Common myeloid progenitor, CD34-positive (primary cell): ENCODE measurements at regions not wholly inside any gene's neighbourhood (a gene's known extent, or its start where the extent isn't known, plus 50 kb on each side); places are given as distances from the start of the nearest gene placed in this dataset.
"Not testable (repeated sequence)": the region's sequence is repeated elsewhere in the genome, so short reads cannot be mapped to it uniquely, and the experiment has no call there.

ENCODE experiments used
- CTCF ChIA-PET: fragments of 350-600 bp; sonication (Branson Sonifier 250); formaldehyde crosslinking; loops from one replicate; lab custom pipeline; 2021; ENCODE audit warnings: antibody characterized with exemption; lab: Charles Lee
- POLR2A ChIA-PET: fragments of 350-600 bp; sonication (Branson Sonifier 250); formaldehyde crosslinking; loops from one replicate; lab custom pipeline; 2021; ENCODE audit warnings: antibody characterized with exemption; lab: Charles Lee
- DNase-seq, 3 donors: peaks; one replicate each; pipeline versions ENCODE4 v3.0.0 to v3.0.0-alpha.2; 2013
- H3K27ac ChIP-seq, 2 experiments: 1 replicate in 1 of 2; 2 replicates in 1 of 2; pipeline ENCODE4 v1.7.0; 2013; ENCODE audit warnings: inconsistent platforms in 2 of 2, low read length in 2 of 2, mild to moderate bottlenecking in 2 of 2, low read depth in 1 of 2, moderate library complexity in 1 of 2; ENCODE audit not compliant: severe bottlenecking in 2 of 2, insufficient read depth in 1 of 2, poor library complexity in 1 of 2
- H3K27me3 ChIP-seq, 5 experiments: replicated peaks in 2 of 5; 1 replicate in 3 of 5; 2 replicates in 2 of 5; pipeline versions ENCODE4 v1.6.1 to v1.7.0; 2013; ENCODE audit warnings: low read length in 4 of 5, mild to moderate bottlenecking in 2 of 5, moderate library complexity in 2 of 5, inconsistent platforms in 1 of 5; ENCODE audit not compliant: insufficient read depth in 5 of 5, control insufficient read depth in 4 of 5
- H3K36me3 ChIP-seq, 4 experiments: 1 replicate in 2 of 4; 2 replicates in 2 of 4; pipeline versions ENCODE4 v1.6.1 to v1.7.0; 2013; ENCODE audit warnings: low read length in 3 of 4, control low read depth in 1 of 4, mild to moderate bottlenecking in 1 of 4; ENCODE audit not compliant: control insufficient read depth in 4 of 4, insufficient read depth in 4 of 4
- H3K4me1 ChIP-seq, 4 experiments: 1 replicate in 3 of 4; 2 replicates in 1 of 4; pipeline versions ENCODE4 v1.6.1 to v1.7.1; 2013; ENCODE audit warnings: low read length in 3 of 4, mild to moderate bottlenecking in 3 of 4, control low read depth in 1 of 4, inconsistent platforms in 1 of 4, moderate library complexity in 1 of 4; ENCODE audit not compliant: control insufficient read depth in 4 of 4, insufficient read depth in 4 of 4; ENCODE audit errors: control extremely low read depth in 1 of 4
- H3K4me3 ChIP-seq, 7 experiments: 1 replicate in 4 of 7; 2 replicates in 3 of 7; pipeline versions ENCODE4 v1.5.1 to v1.7.0; 2013; ENCODE audit warnings: mild to moderate bottlenecking in 7 of 7, low read length in 6 of 7, moderate library complexity in 6 of 7, inconsistent platforms in 2 of 7, low read depth in 2 of 7, control low read depth in 1 of 7; ENCODE audit not compliant: insufficient read depth in 4 of 7, control insufficient read depth in 1 of 7; ENCODE audit errors: extremely low read depth in 1 of 7
- H3K9me3 ChIP-seq, 5 experiments: 1 replicate in 4 of 5; 2 replicates in 1 of 5; pipeline versions ENCODE4 v1.6.1 to v1.7.1; 2013; ENCODE audit warnings: low read length in 4 of 5, mild to moderate bottlenecking in 2 of 5, inconsistent platforms in 1 of 5, low read depth in 1 of 5, moderate library complexity in 1 of 5; ENCODE audit not compliant: control insufficient read depth in 4 of 5, insufficient read depth in 2 of 5; ENCODE audit errors: control extremely low read depth in 1 of 5
- WGBS: methylation state at CpG from one replicate; pipeline ENCODE4 v1.1.5; 2013; ENCODE audit not compliant: insufficient coverage; 5-methylcytosine and 5-hydroxymethylcytosine counted together

DNA sequence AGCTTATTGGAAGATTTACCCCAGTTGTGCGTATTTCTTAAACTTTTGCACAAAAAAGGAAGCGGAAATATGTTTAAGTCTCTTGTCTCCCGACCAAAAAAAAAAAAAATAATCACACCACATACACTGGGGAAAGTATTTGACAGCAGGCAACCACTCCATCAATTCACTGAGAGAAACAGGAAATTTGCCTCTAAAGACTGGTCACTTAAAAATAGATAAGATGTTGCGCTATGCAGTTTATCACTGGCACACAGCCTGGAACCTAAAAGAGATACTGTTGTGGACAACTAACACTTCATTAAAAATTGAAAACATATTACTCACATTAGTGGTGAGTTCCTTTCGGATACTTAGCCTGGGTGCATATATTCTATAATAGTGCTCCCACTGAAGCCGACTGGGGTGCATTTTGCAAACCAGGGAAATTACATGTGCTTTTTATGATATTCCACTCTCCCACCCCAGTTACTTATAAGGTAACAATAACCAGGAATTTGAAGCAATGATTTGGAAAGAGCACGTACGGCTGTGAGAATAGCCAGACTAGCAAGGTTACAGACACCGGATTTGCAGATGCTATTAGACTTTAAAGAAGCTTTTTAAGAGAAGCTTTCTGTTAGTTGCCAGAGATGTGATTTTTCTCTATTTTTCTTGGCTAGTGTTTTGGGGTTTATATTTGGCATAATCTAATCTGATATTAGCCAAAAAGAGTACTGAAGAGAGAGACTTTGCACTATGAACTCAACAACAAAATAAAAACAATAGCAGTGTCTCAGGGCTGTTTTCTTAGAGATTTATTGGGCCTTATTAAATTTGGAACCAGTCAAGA, 311.5 kb downstream of the NOVA1 start:
- no peaks in the 10 kb centered on the region for H3K36me3 ChIP-seq
- H3K4me3 ChIP-seq = no peak overlapping the region
- H3K4me1 ChIP-seq = peaks cover 0 to 5% (median 2%) of the 10 kb centered on the region in 4 experiments
- H3K27me3 ChIP-seq = peaks cover 0 to 15% (median 0%) of the 10 kb centered on the region in 5 experiments
- no peak overlapping the region for H3K27ac ChIP-seq
- ChIA-PET POLR2A (interaction anchor here (0.6 kb wide), 1 partner anchor 10 kb away, joined by 3 read pairs; no protein-coding TSS in a partner anchor), CTCF (no interaction called here)
- peak; percentile 2 to 65 (median 38) for DNase-seq
- 39% methylated on average over 3 of the region's 9 CpGs for WGBS
- no peaks in the 10 kb centered on the region for H3K9me3 ChIP-seq

DNA sequence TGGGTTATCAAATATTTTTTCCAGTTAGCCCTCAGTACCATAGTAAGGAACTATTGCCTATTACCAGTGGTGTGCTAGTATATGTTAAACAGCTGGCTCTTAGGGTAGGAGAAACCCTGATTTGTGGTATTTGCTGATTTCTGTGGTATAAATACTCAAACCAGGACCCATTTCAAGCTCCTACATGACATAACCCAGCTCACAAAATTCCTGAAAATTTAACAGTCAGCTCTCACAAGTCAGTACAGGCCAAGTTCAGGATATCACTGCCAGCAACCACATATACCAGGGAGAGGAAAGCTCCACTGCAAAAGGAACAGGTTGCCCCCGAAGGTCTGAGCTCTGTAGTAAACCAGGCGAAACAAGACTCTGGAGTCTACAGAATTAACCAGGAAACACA, 315.3 kb downstream of the NOVA1 start:
- WGBS = 89% methylated on average over 2 of the region's 2 CpGs
- peaks cover 0 to 11% (median 0%) of the 10 kb centered on the region in 5 experiments for H3K27me3 ChIP-seq
- H3K36me3 ChIP-seq = no peaks in the 10 kb centered on the region
- CTCF ChIA-PET = interaction anchor here (0.9 kb wide), 1 partner anchor 119 kb away, joined by 3 read pairs; no protein-coding TSS in a partner anchor
- no peaks in the 10 kb centered on the region for H3K9me3 ChIP-seq
- POLR2A ChIA-PET = interaction anchor here (0.6 kb wide), 1 partner anchor 1117 kb away, joined by 3 read pairs; no protein-coding TSS in a partner anchor
- H3K4me1 ChIP-seq = peaks cover 0 to 5% (median 3%) of the 10 kb centered on the region in 4 experiments
- no peak overlapping the region for H3K27ac ChIP-seq
- H3K4me3 ChIP-seq = no peak overlapping the region
- DNase-seq = no peak

DNA sequence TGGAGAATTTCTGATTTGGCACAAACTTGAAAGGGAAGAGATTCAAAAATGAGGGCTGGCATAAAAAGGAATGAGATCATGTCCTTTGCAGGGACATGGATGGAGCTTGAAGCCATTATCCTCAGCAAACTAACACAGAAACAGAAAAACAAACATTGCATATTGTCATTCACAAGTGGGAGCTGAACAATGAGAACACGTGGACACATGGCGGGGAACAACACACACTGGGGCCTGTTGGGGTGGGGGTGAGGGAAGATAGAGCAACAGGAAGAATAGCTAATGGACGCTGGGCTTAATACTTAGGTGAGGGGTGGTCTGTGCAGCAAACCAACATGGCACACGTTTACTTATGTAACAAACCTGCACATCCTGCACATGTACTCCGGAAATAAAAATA, 315.8 kb downstream of the NOVA1 start:
- H3K27me3 ChIP-seq = peaks cover 0 to 11% (median 0%) of the 10 kb centered on the region in 5 experiments
- DNase-seq, POLR2A ChIA-PET, H3K27ac ChIP-seq, H3K9me3 ChIP-seq, H3K4me3 ChIP-seq, H3K4me1 ChIP-seq, CTCF ChIA-PET, H3K36me3 ChIP-seq: not testable (repeated sequence)
- 100% methylated on average over 2 of the region's 5 CpGs for WGBS

DNA sequence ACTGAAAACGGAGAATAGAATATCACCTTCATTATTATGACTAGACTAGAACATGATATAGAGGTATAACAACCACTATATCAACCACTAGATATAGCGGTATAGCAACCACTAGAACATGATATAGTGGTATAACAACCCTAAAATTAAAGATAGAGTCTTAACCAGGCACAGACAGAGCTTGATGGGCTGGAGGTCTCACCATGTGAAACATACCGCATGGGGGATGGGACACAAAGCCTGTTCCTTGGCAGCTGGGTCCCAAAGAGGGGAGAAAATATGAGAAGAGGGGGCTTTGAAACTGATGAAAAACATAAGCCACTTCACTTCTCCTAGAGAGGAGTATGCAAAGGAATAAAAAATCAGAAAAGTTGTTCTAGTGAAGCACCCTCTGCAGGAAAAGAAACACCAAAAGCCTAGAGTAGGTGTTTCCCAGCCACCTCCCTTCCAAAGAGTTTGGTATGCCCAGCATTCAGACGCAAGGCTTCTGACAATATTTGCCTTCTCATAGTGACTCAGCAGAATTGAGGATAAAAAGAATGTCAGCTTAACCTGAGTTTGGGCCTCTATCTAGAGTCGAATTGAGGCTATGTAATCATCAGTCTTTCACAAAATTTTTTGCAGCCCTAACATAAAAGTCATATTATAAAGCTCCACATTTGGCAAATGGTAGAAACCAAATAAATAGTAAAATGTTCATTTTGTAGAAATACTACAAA, 316.4 kb downstream of the NOVA1 start:
- Histone ChIP-seq H3K4me3 (no peak overlapping the region), H3K4me1 (peaks cover 0 to 5% (median 2%) of the 10 kb centered on the region in 4 experiments), H3K27me3 (peaks cover 0 to 11% (median under 1%) of the 10 kb centered on the region in 5 experiments), H3K27ac (no peak overlapping the region), H3K9me3 (no peaks in the 10 kb centered on the region), H3K36me3 (no peaks in the 10 kb centered on the region)
- ChIA-PET CTCF (interaction anchor here (1.5 kb wide), 1 partner anchor 117 kb away, joined by 4 read pairs; no protein-coding TSS in a partner anchor), POLR2A (no interaction called here)
- peak; percentile 25 to 70 (median 65) for DNase-seq
- WGBS = 50% methylated on average over 2 of the region's 5 CpGs

DNA sequence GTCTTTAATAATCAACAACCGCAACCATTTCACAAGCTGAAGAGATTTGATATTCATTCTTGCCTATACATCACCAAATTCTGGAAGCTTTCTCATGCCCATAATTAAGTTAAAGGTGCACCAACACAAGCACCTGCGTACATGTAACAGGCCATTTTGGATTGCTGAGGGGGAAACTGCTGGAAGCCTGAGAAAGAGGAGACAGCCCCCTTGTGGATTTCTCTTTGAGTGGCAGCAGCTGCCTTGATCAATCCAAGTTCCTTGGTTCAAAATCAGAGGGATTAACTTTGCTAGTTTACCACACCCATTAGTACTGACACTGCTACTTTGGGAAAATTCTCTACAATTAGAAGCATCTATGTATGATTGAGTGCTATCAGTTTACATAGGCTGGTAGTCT, 321.1 kb downstream of the NOVA1 start:
- peaks cover 0 to 5% (median 0%) of the 10 kb centered on the region in 4 experiments for H3K4me1 ChIP-seq
- 93% methylated on average over 2 of the region's 2 CpGs for WGBS
- no peaks in the 10 kb centered on the region for H3K36me3 ChIP-seq
- ChIA-PET POLR2A (no interaction called here), CTCF (no interaction called here)
- DNase-seq = peak; percentile 2 to 32 (median 13)
- peaks cover 0 to 11% (median 0%) of the 10 kb centered on the region in 5 experiments for H3K27me3 ChIP-seq
- H3K4me3 ChIP-seq = no peak overlapping the region
- peaks cover 0 to 2% (median 0%) of the 10 kb centered on the region in 5 experiments for H3K9me3 ChIP-seq
- no peak overlapping the region for H3K27ac ChIP-seq

DNA sequence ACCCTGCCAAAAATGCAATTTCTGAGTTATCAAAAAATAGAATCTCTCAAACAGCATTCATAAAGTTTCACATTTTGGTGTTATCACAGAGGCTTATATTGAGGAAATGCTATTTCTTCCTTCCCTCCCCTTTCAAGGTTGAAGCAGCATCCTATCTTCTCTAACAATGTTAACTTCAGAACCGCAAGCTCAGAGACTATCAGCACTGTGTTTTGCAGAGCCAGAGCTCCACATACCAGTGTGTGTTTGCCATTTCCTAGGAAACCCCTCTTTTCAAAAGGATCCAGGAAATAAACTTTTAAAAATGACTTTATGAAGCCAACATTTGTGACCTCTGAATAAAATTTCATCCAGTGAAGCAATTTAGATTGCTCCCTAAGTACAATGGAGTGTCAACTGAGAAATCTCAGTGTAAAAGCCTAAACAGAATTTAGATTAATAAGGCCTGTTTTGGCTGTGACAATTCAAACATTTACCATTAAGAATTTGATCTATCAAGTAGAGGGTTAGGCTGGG, 332.6 kb downstream of the NOVA1 start:
- CTCF ChIA-PET = no interaction called here
- H3K27ac ChIP-seq = no peak overlapping the region
- POLR2A ChIA-PET = no interaction called here
- H3K36me3 ChIP-seq = no peaks in the 10 kb centered on the region
- no peak overlapping the region for H3K4me3 ChIP-seq
- H3K27me3 ChIP-seq = peaks cover 0 to 25% (median 5%) of the 10 kb centered on the region in 5 experiments
- no peaks in the 10 kb centered on the region for H3K4me1 ChIP-seq
- H3K9me3 ChIP-seq = peaks cover 0 to 1% (median 0%) of the 10 kb centered on the region in 5 experiments
- WGBS = 83% methylated on average over 1 of the region's 1 CpG
- DNase-seq = no peak
